ENCODE measurements at regions not wholly inside any gene's neighbourhood (a gene's known extent, or its start where the extent isn't known, plus 50 kb on each side); places are given as distances from the start of the nearest gene placed in this dataset.

- no peak for DNase-seq (ENCODE audit: low read depth in 2 of 2)
Observed at GRCh38 chr12:69129564-69129963, 109.8 kb upstream of the CPSF6 start.

GRCh38 chr12:69130064-69130463 is 109.3 kb upstream of the CPSF6 start:
- DNase-seq (ENCODE audit: low read depth in 2 of 2) = no peak

GRCh38 chr12:69131077-69131476 is 108.3 kb upstream of the CPSF6 start:
- no peak for DNase-seq (ENCODE audit: low read depth in 2 of 2)

GRCh38 chr12:69136931-69137613 is 102.3 kb upstream of the CPSF6 start:
- no peak for DNase-seq (ENCODE audit: low read depth in 2 of 2)

- DNase-seq (ENCODE audit: low read depth in 2 of 2) = no peak
Observed at GRCh38 chr12:69141074-69141473, 98.3 kb upstream of the CPSF6 start.

GRCh38 chr12:69149270-69149669 is 90.1 kb upstream of the CPSF6 start:
- DNase-seq (ENCODE audit: low read depth in 2 of 2) = no peak

GRCh38 chr12:69150083-69150795 is 89.1 kb upstream of the CPSF6 start:
- no peak for DNase-seq (ENCODE audit: low read depth in 2 of 2)

GRCh38 chr12:69150796-69151127 is 88.6 kb upstream of the CPSF6 start:
- no peak for DNase-seq (ENCODE audit: low read depth in 2 of 2)

- no peak for DNase-seq (ENCODE audit: low read depth in 2 of 2)
Observed at GRCh38 chr12:69151254-69151764, 88.1 kb upstream of the CPSF6 start.

- peak; percentile 53 to 65 for DNase-seq (ENCODE audit: low read depth in 2 of 2)
Observed at GRCh38 chr12:69154585-69155363, 84.6 kb upstream of the CPSF6 start.

- peak; percentile 74 to 75 for DNase-seq (ENCODE audit: low read depth in 2 of 2)
Observed at GRCh38 chr12:69157023-69157655, 82.2 kb upstream of the CPSF6 start.

GRCh38 chr12:69161829-69162228 is 77.5 kb upstream of the CPSF6 start:
- no peak for DNase-seq (ENCODE audit: low read depth in 2 of 2)

- DNase-seq (ENCODE audit: low read depth in 2 of 2) = no peak
Observed at GRCh38 chr12:69163681-69164362, 75.5 kb upstream of the CPSF6 start.

- no peak for DNase-seq (ENCODE audit: low read depth in 2 of 2)
Observed at GRCh38 chr12:69167648-69168165, 71.7 kb upstream of the CPSF6 start.

- DNase-seq (ENCODE audit: low read depth in 2 of 2) = no peak
Observed at GRCh38 chr12:69168363-69168762, 71.0 kb upstream of the CPSF6 start.

GRCh38 chr12:69168828-69169227 is 70.5 kb upstream of the CPSF6 start:
- no peak for DNase-seq (ENCODE audit: low read depth in 2 of 2)

GRCh38 chr12:69170293-69170692 is 69.1 kb upstream of the CPSF6 start:
- no peak for DNase-seq (ENCODE audit: low read depth in 2 of 2)

GRCh38 chr12:69171881-69172280 is 67.5 kb upstream of the CPSF6 start:
- no peak for DNase-seq (ENCODE audit: low read depth in 2 of 2)

- no peak for DNase-seq (ENCODE audit: low read depth in 2 of 2)
Observed at GRCh38 chr12:69172491-69172890, 66.9 kb upstream of the CPSF6 start.

GRCh38 chr12:69173368-69173767 is 66.0 kb upstream of the CPSF6 start:
- no peak for DNase-seq (ENCODE audit: low read depth in 2 of 2)

- no peak for DNase-seq (ENCODE audit: low read depth in 2 of 2)
Observed at GRCh38 chr12:69179786-69180185, 59.6 kb upstream of the CPSF6 start.
